PC-3 (cell line): ENCODE measurements at regions not wholly inside any gene's neighbourhood (a gene's known extent, or its start where the extent isn't known, plus 50 kb on each side); places are given as distances from the start of the nearest gene placed in this dataset.

ENCODE experiments used
- CTCF ChIP-seq: fragments of 300-600 bp; sonication (generic); conservative IDR thresholded peaks from 2 replicates; pipeline ENCODE4 v1.5.1; 2017; ENCODE audit warnings: antibody characterized with exemption, low read depth, mild to moderate bottlenecking, low read length
- EZH2phosphoT487 ChIP-seq: fragments of 300-600 bp; sonication (generic); IDR thresholded peaks from 2 replicates; pipeline ENCODE4 v1.6.1; 2018; ENCODE audit warnings: mild to moderate bottlenecking, antibody characterized with exemption, low read length, borderline replicate concordance

GRCh38 chr16:47971225-47971624 is 184.6 kb downstream of the ABCC12 start:
- TF ChIP-seq CTCF: no peak
- TF ChIP-seq EZH2phosphoT487: no peak
